Hypothalamus (tissue), 51 donors: ENCODE measurements at regions not wholly inside any gene's neighbourhood (a gene's known extent, or its start where the extent isn't known, plus 50 kb on each side); places are given as distances from the start of the nearest gene placed in this dataset.

ENCODE experiments used
- DNase-seq, 51 donors: peaks; one replicate each; lab custom pipeline; 2025; lab: John Stamatoyannopoulos, UW

GRCh38 chr11:80162387-80162786, 721.6 kb upstream of the TENM4 start:
- DNase-seq, result no peak

GRCh38 chr11:80157447-80157846, 716.6 kb upstream of the TENM4 start:
- no peak for DNase-seq

- DNase-seq, result no peak
These were observed 715.2 kb upstream of the TENM4 start for GRCh38 chr11:80156062-80156461.

GRCh38 chr11:80155412-80156017, 714.7 kb upstream of the TENM4 start:
- DNase-seq, result no peak

GRCh38 chr11:80146232-80146631, 705.4 kb upstream of the TENM4 start:
- peak in 1 of 51 donors; percentile 8 for DNase-seq

- no peak for DNase-seq
These were observed 704.2 kb upstream of the TENM4 start for GRCh38 chr11:80144897-80145594.

- no peak for DNase-seq
These were observed 696.2 kb upstream of the TENM4 start for GRCh38 chr11:80136991-80137390.

GRCh38 chr11:80129396-80129795, 688.6 kb upstream of the TENM4 start:
- no peak for DNase-seq

GRCh38 chr11:80122211-80122610, 681.4 kb upstream of the TENM4 start:
- peak in 3 of 51 donors; percentile 0 to 27 (median 1) for DNase-seq

- peak in 3 of 51 donors; percentile 3 to 11 (median 5) for DNase-seq
These were observed 677.2 kb upstream of the TENM4 start for GRCh38 chr11:80118073-80118472.

GRCh38 chr11:80116796-80117195, 676.0 kb upstream of the TENM4 start:
- DNase-seq, result no peak

GRCh38 chr11:80109652-80110051, 668.8 kb upstream of the TENM4 start:
- no peak for DNase-seq

- DNase-seq, result no peak
These were observed 668.2 kb upstream of the TENM4 start for GRCh38 chr11:80109031-80109430.

- no peak for DNase-seq
These were observed 666.6 kb upstream of the TENM4 start for GRCh38 chr11:80107415-80107814.

GRCh38 chr11:80104191-80104590, 663.4 kb upstream of the TENM4 start:
- no peak for DNase-seq

GRCh38 chr11:80103142-80103859, 662.5 kb upstream of the TENM4 start:
- DNase-seq, result no peak

GRCh38 chr11:80097146-80097545, 656.3 kb upstream of the TENM4 start:
- DNase-seq, result no peak

- DNase-seq, result no peak
These were observed 655.9 kb upstream of the TENM4 start for GRCh38 chr11:80096736-80097135.

- no peak for DNase-seq
These were observed 645.7 kb upstream of the TENM4 start for GRCh38 chr11:80086496-80087055.

GRCh38 chr11:80085563-80085962, 644.7 kb upstream of the TENM4 start:
- no peak for DNase-seq

GRCh38 chr11:80084608-80085007, 643.8 kb upstream of the TENM4 start:
- no peak for DNase-seq

GRCh38 chr11:80083531-80083951, 642.7 kb upstream of the TENM4 start:
- no peak for DNase-seq
